ENCODE measurements at regions not wholly inside any gene's neighbourhood (a gene's known extent, or its start where the extent isn't known, plus 50 kb on each side); places are given as distances from the start of the nearest gene placed in this dataset.

DNA sequence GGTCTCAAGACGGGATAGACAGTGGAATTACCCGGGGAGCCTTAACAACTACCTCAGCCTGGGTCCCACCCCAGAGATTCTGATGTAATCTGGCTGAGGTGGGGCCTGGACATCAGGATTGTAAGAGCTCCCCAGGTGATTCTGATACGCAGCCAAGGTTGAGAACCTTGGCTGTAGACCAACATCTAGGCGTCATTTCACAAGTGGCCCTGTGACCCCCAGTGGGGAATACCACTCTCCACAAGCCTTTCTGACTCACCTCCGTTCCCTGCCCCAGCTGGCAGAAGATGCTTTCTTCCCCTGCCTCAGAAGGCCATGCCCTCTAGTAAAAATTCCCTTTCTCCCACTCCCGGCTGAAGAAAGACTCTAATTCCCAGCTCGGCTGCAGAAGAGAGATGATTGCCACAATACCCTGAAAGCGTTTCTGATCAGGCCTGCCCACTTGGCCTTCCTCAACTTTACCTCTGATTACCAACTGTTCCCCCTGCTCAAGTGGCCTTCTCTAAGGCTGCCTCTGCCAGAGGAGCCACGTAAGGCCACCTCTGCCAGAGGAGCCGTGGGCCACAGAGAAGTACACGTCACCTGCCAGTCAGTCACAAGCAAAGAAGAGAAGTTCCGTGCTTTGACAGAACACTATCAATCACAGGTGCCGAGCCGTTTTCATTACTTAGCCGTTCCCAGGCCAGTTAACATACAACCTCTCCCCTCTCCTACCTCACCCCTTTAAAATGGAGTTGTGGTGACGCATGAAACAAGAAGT, 116.8 kb upstream of the PKDCC start:
- TF ChIP-seq, protein P1, sequence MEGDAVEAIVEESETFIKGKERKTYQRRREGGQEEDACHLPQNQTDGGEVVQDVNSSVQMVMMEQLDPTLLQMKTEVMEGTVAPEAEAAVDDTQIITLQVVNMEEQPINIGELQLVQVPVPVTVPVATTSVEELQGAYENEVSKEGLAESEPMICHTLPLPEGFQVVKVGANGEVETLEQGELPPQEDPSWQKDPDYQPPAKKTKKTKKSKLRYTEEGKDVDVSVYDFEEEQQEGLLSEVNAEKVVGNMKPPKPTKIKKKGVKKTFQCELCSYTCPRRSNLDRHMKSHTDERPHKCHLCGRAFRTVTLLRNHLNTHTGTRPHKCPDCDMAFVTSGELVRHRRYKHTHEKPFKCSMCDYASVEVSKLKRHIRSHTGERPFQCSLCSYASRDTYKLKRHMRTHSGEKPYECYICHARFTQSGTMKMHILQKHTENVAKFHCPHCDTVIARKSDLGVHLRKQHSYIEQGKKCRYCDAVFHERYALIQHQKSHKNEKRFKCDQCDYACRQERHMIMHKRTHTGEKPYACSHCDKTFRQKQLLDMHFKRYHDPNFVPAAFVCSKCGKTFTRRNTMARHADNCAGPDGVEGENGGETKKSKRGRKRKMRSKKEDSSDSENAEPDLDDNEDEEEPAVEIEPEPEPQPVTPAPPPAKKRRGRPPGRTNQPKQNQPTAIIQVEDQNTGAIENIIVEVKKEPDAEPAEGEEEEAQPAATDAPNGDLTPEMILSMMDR (IDR thresholded peaks at IDR 0.05), result no peak
- no peak for TF ChIP-seq POLR2A (IDR thresholded peaks at IDR 0.05)

Measured in uterus (tissue), 2 donors.